Panc1 (cell line): ENCODE measurements at regions not wholly inside any gene's neighbourhood (a gene's known extent, or its start where the extent isn't known, plus 50 kb on each side); places are given as distances from the start of the nearest gene placed in this dataset.

ENCODE experiments used
- POLR2AphosphoS5 ChIP-seq: IDR thresholded peaks from 2 replicates; pipeline ENCODE4 v1.6.1; 2012; ENCODE audit warnings: mild to moderate bottlenecking, low read depth, low read length, moderate library complexity
- SIN3A ChIP-seq: IDR thresholded peaks from 2 replicates; pipeline ENCODE4 v1.6.1; 2012; ENCODE audit warnings: low read depth, mild to moderate bottlenecking, low read length, moderate library complexity, borderline replicate concordance; ENCODE audit not compliant: insufficient read depth
- TF ChIP-seq, protein P1 (sequence below): fragments of 450-650 bp; IDR thresholded peaks from 2 replicates; pipeline ENCODE4 v1.5.1; 2017; ENCODE audit warnings: mild to moderate bottlenecking

DNA sequence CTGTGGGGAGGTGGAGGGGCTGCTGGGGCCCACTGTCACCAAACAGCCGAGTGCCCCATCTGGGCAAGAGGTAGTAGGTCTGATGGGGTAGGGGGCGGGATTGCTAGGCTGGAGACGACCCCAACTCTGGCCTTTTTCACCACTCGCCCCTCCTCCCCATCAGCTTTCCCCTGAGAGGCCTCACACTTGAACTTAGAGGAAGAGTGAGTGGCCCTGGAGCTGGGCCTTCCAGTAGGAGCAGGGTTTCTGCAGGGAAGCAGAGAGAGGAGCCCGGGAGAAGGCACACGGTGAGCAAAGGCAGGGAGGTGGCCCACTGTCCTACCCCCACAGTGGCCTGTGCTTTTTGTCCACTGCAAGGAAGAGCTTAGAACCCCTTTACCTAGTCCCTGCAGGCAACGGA, 111.9 kb upstream of the WNT4 start:
- TF ChIP-seq POLR2AphosphoS5 (no peak), SIN3A (no peak)
- TF ChIP-seq, protein P1, sequence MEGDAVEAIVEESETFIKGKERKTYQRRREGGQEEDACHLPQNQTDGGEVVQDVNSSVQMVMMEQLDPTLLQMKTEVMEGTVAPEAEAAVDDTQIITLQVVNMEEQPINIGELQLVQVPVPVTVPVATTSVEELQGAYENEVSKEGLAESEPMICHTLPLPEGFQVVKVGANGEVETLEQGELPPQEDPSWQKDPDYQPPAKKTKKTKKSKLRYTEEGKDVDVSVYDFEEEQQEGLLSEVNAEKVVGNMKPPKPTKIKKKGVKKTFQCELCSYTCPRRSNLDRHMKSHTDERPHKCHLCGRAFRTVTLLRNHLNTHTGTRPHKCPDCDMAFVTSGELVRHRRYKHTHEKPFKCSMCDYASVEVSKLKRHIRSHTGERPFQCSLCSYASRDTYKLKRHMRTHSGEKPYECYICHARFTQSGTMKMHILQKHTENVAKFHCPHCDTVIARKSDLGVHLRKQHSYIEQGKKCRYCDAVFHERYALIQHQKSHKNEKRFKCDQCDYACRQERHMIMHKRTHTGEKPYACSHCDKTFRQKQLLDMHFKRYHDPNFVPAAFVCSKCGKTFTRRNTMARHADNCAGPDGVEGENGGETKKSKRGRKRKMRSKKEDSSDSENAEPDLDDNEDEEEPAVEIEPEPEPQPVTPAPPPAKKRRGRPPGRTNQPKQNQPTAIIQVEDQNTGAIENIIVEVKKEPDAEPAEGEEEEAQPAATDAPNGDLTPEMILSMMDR = no peak
